Kidney (tissue), 13 donors: ENCODE measurements at regions not wholly inside any gene's neighbourhood (a gene's known extent, or its start where the extent isn't known, plus 50 kb on each side); places are given as distances from the start of the nearest gene placed in this dataset.
A peak's percentile ranks its signal among the peaks of the same experiment; 100 is the strongest.
"Not testable (repeated sequence)": the region's sequence is repeated elsewhere in the genome, so short reads cannot be mapped to it uniquely, and the experiment has no call there.

Source experiments
- DNase-seq, 5 donors: peaks; one replicate each; pipeline ENCODE4 v3.0.0-alpha.2; 2013 to 2020
- FAIRE-seq: peaks from 2 replicates; lab custom pipeline; 2012; peaks lifted over from hg19 to GRCh38; lab: Jason Lieb, UNC
- H3K27ac ChIP-seq, 2 donors: one replicate each; pipeline ENCODE4 v1.7.0; 2013; ENCODE audit warnings: low read depth in 2 of 2, low read length in 2 of 2, inconsistent platforms in 1 of 2
- H3K27me3 ChIP-seq: one replicate; pipeline ENCODE4 v1.7.1; 2013; ENCODE audit warnings: low read length, inconsistent platforms; ENCODE audit not compliant: control insufficient read depth, insufficient read depth
- H3K36me3 ChIP-seq, 3 donors: one replicate each; pipeline versions ENCODE4 v1.7.0 to v1.7.1; 2013; ENCODE audit warnings: low read length in 3 of 3, control low read depth in 1 of 3, inconsistent platforms in 1 of 3; ENCODE audit not compliant: insufficient read depth in 3 of 3, control insufficient read depth in 2 of 3
- H3K4me1 ChIP-seq, 3 donors: one replicate each; pipeline versions ENCODE4 v1.7.0 to v1.7.1; 2013; ENCODE audit warnings: low read length in 3 of 3, inconsistent platforms in 1 of 3, low read depth in 1 of 3; ENCODE audit not compliant: control insufficient read depth in 2 of 3, insufficient read depth in 2 of 3
- H3K4me3 ChIP-seq, 3 donors: one replicate each; pipeline versions ENCODE4 v1.7.0 to v1.8.1; 2013; ENCODE audit warnings: low read length in 3 of 3, control low read depth in 1 of 3, inconsistent platforms in 1 of 3
- H3K9ac ChIP-seq, 3 donors: one replicate each; pipeline versions ENCODE4 v1.7.0 to v1.7.1; 2013; ENCODE audit warnings: low read length in 3 of 3, control low read depth in 1 of 3, inconsistent platforms in 1 of 3
- H3K9me3 ChIP-seq, 3 donors: one replicate each; pipeline versions ENCODE4 v1.7.0 to v1.7.1; 2013; ENCODE audit warnings: low read length in 3 of 3, control low read depth in 1 of 3, inconsistent platforms in 1 of 3; ENCODE audit not compliant: control insufficient read depth in 2 of 3, insufficient read depth in 1 of 3
- CTCF ChIP-seq: IDR thresholded peaks from 3 replicates; pipeline ENCODE4 v1.5.1; 2012; ENCODE audit warnings: mild to moderate bottlenecking, moderate library complexity, borderline replicate concordance; ENCODE audit not compliant: insufficient read depth; ENCODE audit errors: extremely low read depth
- intact Hi-C: fragments of 100-400 bp; cut with DNase I; formaldehyde crosslinking; loops from one replicate; pipeline ENCODE4 v1.11.1; 2022
- donor health status: control.
- donor health status: control.
- donor health status: control.
- donor health status: control.
- donor health status: control.
- donor health status: DM: yes; HTN: yes; CAD: no.
- donor health status: Normal renal cell carcinoma (clear cell type).

GRCh38 chrX:138845786-138846185 is 134.3 kb upstream of the FGF13 start:
- DNase-seq (no peak), FAIRE-seq (no peak)
- H3K9ac ChIP-seq = no peak overlapping the region
- no peak overlapping the region for H3K27ac ChIP-seq
- H3K4me3 ChIP-seq = no peak overlapping the region
- TF ChIP-seq CTCF = no peak
- no peaks in the 10 kb centered on the region for H3K36me3 ChIP-seq
- intact Hi-C loops = no loop called here
- no peaks in the 10 kb centered on the region for H3K4me1 ChIP-seq
- H3K27me3 ChIP-seq = no peaks in the 10 kb centered on the region
- H3K9me3 ChIP-seq = no peaks in the 10 kb centered on the region

- intact Hi-C loops, H3K36me3 ChIP-seq, DNase-seq, H3K27me3 ChIP-seq, H3K9ac ChIP-seq, H3K9me3 ChIP-seq, H3K4me1 ChIP-seq, H3K27ac ChIP-seq, H3K4me3 ChIP-seq, FAIRE-seq: not testable (repeated sequence)
Observed at GRCh38 chrX:138807400-138807799, 95.9 kb upstream of the FGF13 start.

- FAIRE-seq = no peak
- H3K36me3 ChIP-seq = no peaks in the 10 kb centered on the region
- H3K9ac ChIP-seq = no peak overlapping the region
- intact Hi-C loops = no loop called here
- no peak overlapping the region for H3K4me3 ChIP-seq
- H3K27me3 ChIP-seq = no peaks in the 10 kb centered on the region
- H3K9me3 ChIP-seq = no peaks in the 10 kb centered on the region
- no peak for TF ChIP-seq CTCF
- DNase-seq = peak in 1 of 5 donors; percentile 0
- H3K4me1 ChIP-seq = no peaks in the 10 kb centered on the region
- H3K27ac ChIP-seq = no peak overlapping the region
Observed at GRCh38 chrX:138794246-138794645, 82.7 kb upstream of the FGF13 start.

- H3K4me3 ChIP-seq = no peak overlapping the region
- H3K9ac ChIP-seq = no peak overlapping the region
- FAIRE-seq (no peak), DNase-seq (no peak)
- TF ChIP-seq CTCF = no peak
- intact Hi-C loops = no loop called here
- no peaks in the 10 kb centered on the region for H3K4me1 ChIP-seq
- no peaks in the 10 kb centered on the region for H3K9me3 ChIP-seq
- H3K27me3 ChIP-seq = no peaks in the 10 kb centered on the region
- H3K36me3 ChIP-seq = no peaks in the 10 kb centered on the region
- H3K27ac ChIP-seq = no peak overlapping the region
Observed at GRCh38 chrX:138791551-138791950, 80.0 kb upstream of the FGF13 start.
